NOMO-1 treated with dmso at 0.1 percent for 144 hours (cell line): ENCODE measurements at regions not wholly inside any gene's neighbourhood (a gene's known extent, or its start where the extent isn't known, plus 50 kb on each side); places are given as distances from the start of the nearest gene placed in this dataset.

ENCODE experiments used
- DNase-seq: peaks from one replicate; lab custom pipeline; 2025; ENCODE audit not compliant: unreplicated experiment; lab: John Stamatoyannopoulos, UW

GRCh38 chr10:33820531-33820930, 486.1 kb upstream of the NRP1 start:
- no peak for DNase-seq

DNA sequence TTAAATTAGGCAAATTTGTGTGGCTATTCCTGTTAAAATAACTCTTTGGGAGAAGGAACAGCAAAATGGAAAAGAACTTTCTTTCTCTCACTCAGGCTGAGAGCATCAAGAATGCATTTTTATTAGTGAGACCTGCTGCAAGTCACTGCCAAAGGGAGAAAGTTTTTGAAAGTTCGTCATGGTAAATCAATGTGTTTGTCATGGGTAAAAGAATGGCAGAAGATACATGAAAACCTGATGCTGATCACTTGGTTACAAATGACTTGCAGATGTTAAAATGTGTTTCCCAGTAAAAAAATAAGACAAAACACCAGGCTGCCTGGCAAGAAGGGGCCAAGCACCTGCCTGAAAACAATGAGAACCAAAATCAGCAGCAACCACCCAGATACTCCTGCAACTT, 484.7 kb upstream of the NRP1 start:
- no peak for DNase-seq

GRCh38 chr10:33818343-33818742, 483.9 kb upstream of the NRP1 start:
- DNase-seq, result peak; percentile 42

GRCh38 chr10:33817605-33818004, 483.1 kb upstream of the NRP1 start:
- peak; percentile 16 for DNase-seq

GRCh38 chr10:33815776-33816175, 481.3 kb upstream of the NRP1 start:
- no peak for DNase-seq

DNA sequence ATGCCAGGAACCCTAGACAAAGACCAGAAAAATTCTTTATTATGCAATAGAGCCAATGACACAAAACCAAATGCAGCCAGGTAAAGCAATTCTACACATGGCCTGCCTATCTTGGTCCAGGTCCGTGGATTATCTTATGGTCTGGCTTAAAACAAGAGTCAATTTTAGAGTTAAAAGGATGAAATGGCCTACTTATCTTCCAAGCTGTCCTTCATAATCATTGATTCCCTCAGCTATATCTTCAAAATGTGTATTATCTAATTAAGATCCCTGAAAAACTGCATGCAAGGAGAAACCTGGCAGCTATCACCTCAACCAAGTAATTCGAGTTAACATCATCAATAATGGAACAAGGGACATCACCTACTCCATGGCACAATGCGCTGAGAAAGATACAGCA, 479.4 kb upstream of the NRP1 start:
- no peak for DNase-seq

GRCh38 chr10:33813415-33813814, 478.9 kb upstream of the NRP1 start:
- no peak for DNase-seq

GRCh38 chr10:33812586-33812985, 478.1 kb upstream of the NRP1 start:
- DNase-seq, result no peak

- DNase-seq, result no peak
Measured at GRCh38 chr10:33810986-33811385, 476.5 kb upstream of the NRP1 start.

DNA sequence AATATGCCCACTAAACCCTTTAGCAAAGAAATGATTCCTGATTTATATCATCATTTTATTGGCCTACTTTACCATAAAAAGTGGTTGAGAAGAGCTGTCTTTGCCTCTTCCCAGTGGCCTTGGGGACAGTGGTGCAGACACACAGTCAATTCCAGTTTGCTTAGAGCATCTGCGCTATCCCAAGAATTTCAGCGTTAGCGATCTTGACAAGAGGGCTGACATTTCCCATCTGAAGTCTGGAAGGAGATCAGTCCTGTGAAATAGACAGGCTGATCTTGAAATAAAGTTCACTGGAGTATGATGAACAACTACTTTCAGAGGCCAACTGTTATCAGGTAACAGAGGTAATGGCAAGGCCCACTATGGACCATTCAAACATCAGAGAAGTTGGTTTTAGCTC, 475.3 kb upstream of the NRP1 start:
- DNase-seq, result no peak

- DNase-seq, result no peak
Measured at GRCh38 chr10:33808475-33808874, 474.0 kb upstream of the NRP1 start.

DNA sequence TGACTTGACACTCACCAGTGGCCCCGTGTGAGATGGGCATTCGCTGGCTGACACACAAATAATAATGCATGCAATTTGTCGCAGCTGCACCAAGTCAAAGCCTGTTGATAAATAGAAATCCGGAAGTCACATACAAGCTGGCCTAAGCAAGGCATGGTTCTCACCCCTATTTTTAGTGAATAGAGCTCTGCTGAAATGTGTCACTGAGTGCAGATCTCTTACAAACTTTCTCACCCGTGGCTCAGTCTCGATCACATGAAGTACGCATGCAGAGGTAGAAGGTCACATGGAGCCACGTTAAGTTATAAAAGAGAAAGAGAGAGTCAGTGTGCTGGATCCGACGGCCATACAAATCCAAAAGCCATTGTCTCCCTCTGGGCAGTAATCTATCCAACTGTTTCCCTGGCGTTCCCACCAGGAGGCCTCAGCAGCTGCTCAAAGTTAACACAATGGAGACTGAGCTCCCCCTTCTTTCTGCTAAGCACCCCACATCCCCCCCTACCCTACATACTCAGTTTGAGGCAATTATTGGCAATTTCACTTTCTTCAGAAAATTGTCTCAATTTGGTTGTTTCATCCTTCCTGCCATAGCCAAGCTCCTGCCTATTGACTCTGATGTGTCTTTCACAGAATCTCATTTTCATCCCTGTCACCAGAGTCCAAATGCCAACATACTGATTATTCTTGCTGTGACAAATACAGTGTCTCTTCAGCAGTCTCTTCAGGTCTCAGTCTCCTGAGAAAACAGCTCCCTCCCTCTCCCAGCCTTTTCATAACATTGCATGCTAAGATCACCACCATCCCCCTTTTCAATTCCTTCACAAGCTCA, 473.3 kb upstream of the NRP1 start:
- no peak for DNase-seq

- DNase-seq, result no peak
Measured at GRCh38 chr10:33805831-33806230, 471.4 kb upstream of the NRP1 start.

DNA sequence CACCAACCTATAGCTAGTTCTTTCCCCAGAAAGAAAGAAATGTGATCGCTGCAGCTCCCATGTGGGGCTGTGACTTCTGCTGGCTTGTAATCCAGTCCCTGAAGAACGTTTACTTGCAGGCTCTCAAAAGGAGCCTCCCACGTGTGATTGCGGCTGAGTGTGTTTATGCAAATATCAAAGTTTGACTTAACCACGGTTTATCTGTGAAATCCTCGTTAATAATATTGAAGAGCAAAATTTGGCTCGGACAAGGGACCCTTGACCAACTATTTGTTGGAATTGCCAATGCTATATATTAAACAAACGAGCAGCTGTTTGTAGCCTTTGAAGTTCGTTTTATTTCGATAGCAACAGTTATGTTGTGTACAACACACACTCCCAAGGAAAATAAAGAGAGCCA, 470.1 kb upstream of the NRP1 start:
- no peak for DNase-seq

DNA sequence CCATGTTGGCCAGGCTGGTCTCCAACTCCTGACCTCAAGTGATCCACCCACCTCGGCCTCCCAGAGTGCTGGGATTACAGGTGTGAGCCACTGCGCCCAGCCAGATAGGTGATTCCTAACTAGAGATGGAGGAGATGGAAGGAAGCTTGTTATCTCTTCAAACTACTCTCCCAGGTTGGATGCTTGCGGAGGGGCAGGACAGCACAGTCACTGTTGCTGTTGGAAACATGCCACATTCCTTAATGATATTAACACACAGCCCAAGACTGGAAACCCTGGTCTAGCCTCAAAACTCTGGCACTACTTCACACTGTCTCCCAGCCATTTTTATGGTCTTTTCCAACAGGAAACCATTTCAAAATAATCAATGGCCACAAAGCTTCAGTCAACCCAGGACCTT, 468.8 kb upstream of the NRP1 start:
- no peak for DNase-seq

- no peak for DNase-seq
Measured at GRCh38 chr10:33802566-33802965, 468.1 kb upstream of the NRP1 start.

DNA sequence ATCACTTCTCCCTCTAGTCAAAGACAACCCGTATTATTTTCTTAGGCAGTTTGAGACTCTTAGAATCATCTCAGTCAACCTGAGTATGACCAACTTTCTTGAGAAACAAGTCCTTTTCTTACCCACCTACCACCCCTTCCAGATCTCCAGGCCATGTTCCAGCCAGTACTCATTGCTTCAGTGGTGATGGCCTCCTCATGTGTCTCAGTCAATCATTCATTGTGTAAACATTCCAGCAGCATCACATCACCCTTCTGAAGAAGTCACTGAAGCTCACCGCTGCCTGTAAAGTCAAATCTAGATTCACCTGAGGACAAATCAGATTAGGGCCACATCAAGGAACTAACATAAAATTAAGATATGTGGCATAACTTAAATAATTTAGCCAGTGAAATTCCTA, 467.2 kb upstream of the NRP1 start:
- DNase-seq, result no peak

- no peak for DNase-seq
Measured at GRCh38 chr10:33800986-33801385, 466.5 kb upstream of the NRP1 start.

DNA sequence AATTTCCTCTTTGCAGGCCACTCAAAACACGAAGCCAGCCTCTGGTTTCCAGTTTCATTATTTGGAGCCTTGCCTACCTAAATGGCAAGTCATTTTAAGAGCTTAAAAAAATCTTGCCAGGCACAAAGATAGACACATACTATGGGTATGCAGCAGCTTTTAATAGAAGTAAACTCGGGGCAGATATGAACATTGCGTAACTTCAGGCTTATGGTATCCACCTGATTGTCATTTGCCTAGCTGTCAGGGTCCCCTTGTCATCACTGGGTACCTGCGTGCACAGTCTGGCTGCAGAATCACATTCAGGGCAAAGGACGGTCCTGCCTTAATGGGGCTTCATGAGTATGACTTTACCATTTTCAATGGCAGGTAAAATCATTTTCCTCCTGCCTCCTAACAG, 466.1 kb upstream of the NRP1 start:
- DNase-seq, result no peak

DNA sequence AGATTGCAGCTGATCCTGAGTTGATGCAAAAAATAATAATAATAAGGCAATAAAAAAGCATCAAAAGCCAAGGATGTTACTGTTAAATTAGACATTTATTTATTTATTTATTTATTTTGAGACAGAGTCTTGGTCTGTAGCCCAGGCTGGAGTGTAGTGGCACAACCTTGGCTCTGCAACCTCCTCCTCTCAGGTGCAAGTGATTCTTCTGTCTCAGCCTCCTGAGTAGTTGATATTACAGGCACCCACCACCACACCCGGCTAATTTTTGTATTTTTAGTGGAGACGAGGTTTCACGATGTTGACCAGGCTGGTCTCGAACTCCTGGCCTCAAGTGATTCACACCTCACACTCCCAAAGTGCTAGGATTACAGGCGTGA, 465.5 kb upstream of the NRP1 start:
- no peak for DNase-seq

DNA sequence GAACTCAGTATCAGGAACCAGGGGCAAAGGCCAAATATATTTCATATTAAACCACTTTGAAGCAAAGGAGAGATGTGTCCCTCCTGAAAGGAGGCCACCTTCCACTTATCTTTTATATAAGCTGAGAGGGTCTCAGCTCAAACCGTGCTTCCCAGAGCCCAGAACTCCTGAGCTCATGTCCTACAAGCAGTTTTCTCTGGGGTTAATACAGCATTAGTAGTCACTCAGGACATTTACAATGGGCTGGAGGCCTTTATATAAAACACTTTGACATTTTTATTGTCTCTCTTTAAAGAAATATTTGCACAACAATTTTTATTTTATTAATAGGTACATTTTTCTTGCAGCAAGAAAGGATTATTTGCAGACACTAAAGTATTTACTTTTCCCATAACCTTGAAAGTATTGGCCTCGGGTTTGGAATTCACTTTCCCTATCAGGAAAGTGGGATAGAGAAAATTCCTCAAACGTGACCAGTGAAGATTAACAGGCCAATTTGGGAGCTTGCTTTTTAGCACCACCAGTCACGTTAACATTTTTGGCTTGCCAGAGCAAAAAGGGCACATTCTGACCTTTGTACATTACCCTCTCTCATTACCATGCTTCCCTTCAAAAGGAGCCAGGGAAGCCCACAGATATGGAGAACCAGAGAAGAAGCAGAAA, 464.9 kb upstream of the NRP1 start:
- DNase-seq, result no peak

- DNase-seq, result no peak
Measured at GRCh38 chr10:33798754-33799153, 464.3 kb upstream of the NRP1 start.

- no peak for DNase-seq
Measured at GRCh38 chr10:33796680-33797079, 462.2 kb upstream of the NRP1 start.
